Gastrocnemius medialis (tissue), 4 donors: ENCODE measurements at regions not wholly inside any gene's neighbourhood (a gene's known extent, or its start where the extent isn't known, plus 50 kb on each side); places are given as distances from the start of the nearest gene placed in this dataset.

Experiments
- CTCF ChIP-seq, 5 experiments: fragments of 450-650 bp in 3 of 5; fragments of 200-600 bp in 2 of 5; sonication (generic) in 2 of 5; IDR thresholded peaks in 4 of 5; conservative IDR thresholded peaks in 1 of 5; 1 replicate in 4 of 5; 2 replicates in 1 of 5; pipeline ENCODE4 v1.5.1; 2016 to 2019; ENCODE audit warnings: antibody characterized with exemption in 5 of 5, mild to moderate bottlenecking in 3 of 5, moderate library complexity in 3 of 5
- POLR2A ChIP-seq, 2 donors: fragments of 450-650 bp; IDR thresholded peaks; one replicate each; pipeline ENCODE4 v1.6.1; 2017; ENCODE audit warnings: antibody characterized with exemption in 2 of 2, mild to moderate bottlenecking in 2 of 2, moderate library complexity in 2 of 2

- TF ChIP-seq CTCF (IDR thresholded peaks at IDR 0.05 in 4 of 5, conservative IDR thresholded peaks at IDR 0.05 in 1 of 5), result no peak
- no peak for TF ChIP-seq POLR2A (IDR thresholded peaks at IDR 0.05)
Observed at GRCh38 chr5:39648085-39648847, 223.5 kb upstream of the DAB2 start.
